Heart left ventricle (tissue), 16 donors: ENCODE measurements at regions not wholly inside any gene's neighbourhood (a gene's known extent, or its start where the extent isn't known, plus 50 kb on each side); places are given as distances from the start of the nearest gene placed in this dataset.

Source experiments
- ATAC-seq, 4 donors: fragments of 200-7000 bp; cut with Tn5 transposase; one replicate each; pipeline ENCODE4 v1.9.1; 2020 to 2022; ENCODE audit warnings: moderate library complexity in 4 of 4, mild to moderate bottlenecking in 3 of 4, moderate number of reproducible peaks in 1 of 4
- DNase-seq, 5 donors: peaks; one replicate each; pipeline ENCODE4 v3.0.0-alpha.2; 2020
- H3K27ac ChIP-seq, 12 donors: fragments of 200-600 bp; sonication (generic) in 4 of 12; one replicate each; pipeline versions ENCODE4 v1.5.0 to v1.8.0; 2016 to 2022; ENCODE audit warnings: mild to moderate bottlenecking in 2 of 12
- H3K27me3 ChIP-seq, 9 donors: fragments of 200-600 bp; sonication (generic) in 2 of 9; one replicate each; pipeline versions ENCODE4 v1.5.1 to v1.8.0; 2016 to 2022; ENCODE audit warnings: mild to moderate bottlenecking in 3 of 9
- H3K36me3 ChIP-seq, 9 donors: fragments of 200-600 bp; sonication (generic) in 2 of 9; one replicate each; pipeline versions ENCODE4 v1.5.0 to v1.8.0; 2018 to 2022; ENCODE audit warnings: mild to moderate bottlenecking in 2 of 9
- H3K4me1 ChIP-seq, 12 donors: fragments of 200-600 bp; sonication (generic) in 4 of 12; one replicate each; pipeline versions ENCODE4 v1.5.0 to v1.8.0; 2016 to 2022; ENCODE audit warnings: mild to moderate bottlenecking in 3 of 12
- H3K4me3 ChIP-seq, 12 donors: fragments of 200-600 bp; sonication (generic) in 4 of 12; one replicate each; pipeline versions ENCODE4 v1.5.0 to v1.8.0; 2017 to 2022; ENCODE audit warnings: mild to moderate bottlenecking in 9 of 12, moderate library complexity in 4 of 12
- H3K9me3 ChIP-seq, 12 donors: fragments of 200-600 bp; sonication (generic) in 4 of 12; one replicate each; pipeline versions ENCODE4 v1.5.0 to v1.8.0; 2016 to 2022; ENCODE audit warnings: mild to moderate bottlenecking in 1 of 12
- POLR2A ChIP-seq, 2 donors: fragments of 450-650 bp; IDR thresholded peaks; one replicate each; pipeline ENCODE4 v1.6.1; 2017; ENCODE audit warnings: antibody characterized with exemption in 2 of 2, mild to moderate bottlenecking in 2 of 2, moderate library complexity in 2 of 2
- WGBS, 4 donors: extraction: QIAGEN DNeasy Blood & Tissue Kit in 2 of 4; methylation state at CpG; one replicate each; pipeline versions ENCODE4 v1.1.5 to v1.1.7; 2013 to 2018; 5-methylcytosine and 5-hydroxymethylcytosine counted together
- intact Hi-C, 10 donors: fragments of 100-400 bp; cut with DNase I; formaldehyde crosslinking; loops; one replicate each; pipeline versions ENCODE4 v1.11.1 to v1.14.2; 2022
- TF ChIP-seq, protein P1 (sequence below), 12 donors: fragments of 200-600 bp; sonication (generic) in 4 of 12; IDR thresholded peaks; one replicate each; pipeline versions ENCODE4 v1.5.0 to v1.8.0; 2018 to 2022; ENCODE audit warnings: antibody characterized with exemption in 12 of 12, mild to moderate bottlenecking in 5 of 12
- donor health status: ischemic (EF 13 %, LVEDD 7.1; RV severe dilation, severe dysfunction).
- donor health status: healthy with polysubstance abuse.
- donor health status: DM: no; HTN: yes; CAD: no.
- donor health status: DM: no; HTN: no; CAD: no.
- donor health status: ischemic (EF 25% LVEDD 6.9; RV normal size, moderate dysfunction).
- donor health status: ischemic (EF 25% LVEDD 5.7; RV mildly dilated, moderate dysfunction).
- donor health status: healthy.
- donor health status: DM: yes; HTN: yes; CAD: no.
- donor health status: ischemic (EF 35%, LVEDD 5.7; RV mildly dilated, moderate dysfunction).
- donor health status: nonischemic (EF 11% LVEDD 7.7; RV severe dilation, severe dysfunction).
- donor health status: DM: yes; HTN: yes; CAD: no.
- donor health status: PGD.
- donor health status: ischemic (EF 29% LVEDD 5.4; RV normal size, mild dysfunction).
- donor health status: nonischemic (EF 23%, LVEDD 6.1; RV moderate dilation, normal function).

DNA sequence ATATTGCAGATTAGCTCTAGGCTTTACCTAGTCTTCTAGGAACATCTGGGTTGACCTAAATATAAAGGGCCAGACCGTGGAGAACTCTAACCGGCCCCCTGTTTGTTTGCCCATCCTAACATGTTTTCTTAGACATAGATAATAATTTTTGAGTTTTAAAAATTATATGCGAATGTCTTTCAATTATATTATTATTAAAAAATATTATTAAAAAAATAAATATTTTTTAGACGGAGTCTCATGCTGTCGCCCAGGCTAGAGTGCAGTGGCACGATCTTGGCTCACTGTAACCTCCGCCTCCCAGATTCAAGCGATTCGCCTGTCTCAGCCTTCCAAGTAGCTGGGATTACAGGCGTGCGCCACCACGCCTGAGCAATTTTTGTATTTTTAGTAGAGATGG, 318.5 kb downstream of the INHBA start:
- Histone ChIP-seq H3K27me3 (no peaks in the 10 kb centered on the region), H3K4me1 (no peaks in the 10 kb centered on the region), H3K36me3 (no peaks in the 10 kb centered on the region), H3K4me3 (no peak overlapping the region), H3K9me3 (no peaks in the 10 kb centered on the region), H3K27ac (no peak overlapping the region)
- ATAC-seq (no peak), DNase-seq (no peak)
- 92 to 97% (median 97%) methylated on average over 12 of the region's 12 CpGs for WGBS, 4 donors
- intact Hi-C loops, result no loop called here
- no peak for TF ChIP-seq POLR2A (IDR thresholded peaks at IDR 0.05)
- TF ChIP-seq, protein P1, sequence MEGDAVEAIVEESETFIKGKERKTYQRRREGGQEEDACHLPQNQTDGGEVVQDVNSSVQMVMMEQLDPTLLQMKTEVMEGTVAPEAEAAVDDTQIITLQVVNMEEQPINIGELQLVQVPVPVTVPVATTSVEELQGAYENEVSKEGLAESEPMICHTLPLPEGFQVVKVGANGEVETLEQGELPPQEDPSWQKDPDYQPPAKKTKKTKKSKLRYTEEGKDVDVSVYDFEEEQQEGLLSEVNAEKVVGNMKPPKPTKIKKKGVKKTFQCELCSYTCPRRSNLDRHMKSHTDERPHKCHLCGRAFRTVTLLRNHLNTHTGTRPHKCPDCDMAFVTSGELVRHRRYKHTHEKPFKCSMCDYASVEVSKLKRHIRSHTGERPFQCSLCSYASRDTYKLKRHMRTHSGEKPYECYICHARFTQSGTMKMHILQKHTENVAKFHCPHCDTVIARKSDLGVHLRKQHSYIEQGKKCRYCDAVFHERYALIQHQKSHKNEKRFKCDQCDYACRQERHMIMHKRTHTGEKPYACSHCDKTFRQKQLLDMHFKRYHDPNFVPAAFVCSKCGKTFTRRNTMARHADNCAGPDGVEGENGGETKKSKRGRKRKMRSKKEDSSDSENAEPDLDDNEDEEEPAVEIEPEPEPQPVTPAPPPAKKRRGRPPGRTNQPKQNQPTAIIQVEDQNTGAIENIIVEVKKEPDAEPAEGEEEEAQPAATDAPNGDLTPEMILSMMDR (IDR thresholded peaks at IDR 0.05), result no peak

DNA sequence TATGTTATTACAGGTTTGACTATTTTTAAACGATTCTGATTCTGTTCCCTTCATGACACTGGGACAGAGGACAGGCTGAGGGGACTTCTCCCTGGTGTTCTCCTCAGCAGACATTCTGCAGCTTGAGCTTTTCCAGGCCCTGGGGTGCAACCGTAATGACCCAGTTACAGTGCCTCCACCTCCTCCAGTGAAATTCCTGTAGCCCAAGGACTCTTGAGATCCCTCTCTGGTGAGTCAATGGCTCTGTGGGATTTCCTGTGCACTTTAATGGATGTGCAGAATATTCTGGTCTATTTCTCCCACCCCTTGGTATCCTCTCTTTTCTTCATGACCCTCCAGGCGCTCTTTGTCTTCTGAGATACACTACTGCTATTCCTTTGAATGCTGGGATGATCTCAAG, 319.3 kb downstream of the INHBA start:
- Histone ChIP-seq H3K4me1 (no peaks in the 10 kb centered on the region), H3K4me3 (no peak overlapping the region), H3K27me3 (no peaks in the 10 kb centered on the region), H3K9me3 (no peaks in the 10 kb centered on the region), H3K27ac (no peak overlapping the region), H3K36me3 (no peaks in the 10 kb centered on the region)
- intact Hi-C loops, result no loop called here
- no peak for DNase-seq
- 63 to 89% (median 81%) methylated on average over 3 of the region's 3 CpGs for WGBS, 4 donors
- ATAC-seq, result no peak
- no peak for TF ChIP-seq POLR2A (IDR thresholded peaks at IDR 0.05)
- TF ChIP-seq, protein P1 (IDR thresholded peaks at IDR 0.05), result no peak

DNA sequence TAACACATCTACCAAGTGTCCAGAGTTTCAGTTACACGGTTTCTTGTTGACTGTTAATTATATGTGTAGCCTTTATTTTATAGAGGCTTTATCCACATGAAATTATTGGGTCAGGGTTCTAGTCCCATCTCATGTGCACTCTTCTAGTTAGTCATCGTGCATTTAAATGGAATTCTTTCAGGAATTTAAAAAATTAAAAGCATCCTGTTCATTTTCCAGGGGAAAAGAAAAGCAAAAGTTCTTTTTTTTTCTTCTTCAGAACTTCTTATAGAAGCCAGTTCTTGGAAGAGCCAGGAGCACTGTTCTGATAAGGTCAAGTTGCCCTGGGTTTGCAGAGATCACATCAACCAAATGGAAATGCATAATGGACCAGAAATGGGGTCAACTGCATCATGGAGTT, 324.7 kb downstream of the INHBA start:
- no peaks in the 10 kb centered on the region for H3K4me1 ChIP-seq
- no peaks in the 10 kb centered on the region for H3K27me3 ChIP-seq
- TF ChIP-seq, protein P1 (IDR thresholded peaks at IDR 0.05), result no peak
- no peak for TF ChIP-seq POLR2A (IDR thresholded peaks at IDR 0.05)
- no peak overlapping the region for H3K27ac ChIP-seq
- DNase-seq (no peak), ATAC-seq (no peak)
- intact Hi-C loops, result no loop called here
- no peaks in the 10 kb centered on the region for H3K9me3 ChIP-seq
- H3K4me3 ChIP-seq, result no peak overlapping the region
- 70 to 76% (median 72%) methylated on average over 2 of the region's 2 CpGs for WGBS, 4 donors
- no peaks in the 10 kb centered on the region for H3K36me3 ChIP-seq

GRCh38 chr7:41375582-41375981, 327.3 kb downstream of the INHBA start:
- H3K27ac ChIP-seq, result no peak overlapping the region
- no peaks in the 10 kb centered on the region for H3K27me3 ChIP-seq
- H3K36me3 ChIP-seq, result no peaks in the 10 kb centered on the region
- H3K9me3 ChIP-seq, result no peaks in the 10 kb centered on the region
- ATAC-seq, result no peak
- WGBS, 4 donors, result 83 to 91% (median 88%) methylated on average over 1 of the region's 1 CpG
- intact Hi-C loops, result no loop called here
- no peak for TF ChIP-seq POLR2A (IDR thresholded peaks at IDR 0.05)
- TF ChIP-seq, protein P1 (IDR thresholded peaks at IDR 0.05), result no peak
- DNase-seq, result no peak
- no peak overlapping the region for H3K4me3 ChIP-seq
- no peaks in the 10 kb centered on the region for H3K4me1 ChIP-seq
